Suprapubic skin (tissue), 3 donors: ENCODE measurements at regions not wholly inside any gene's neighbourhood (a gene's known extent, or its start where the extent isn't known, plus 50 kb on each side); places are given as distances from the start of the nearest gene placed in this dataset.
A peak's percentile ranks its signal among the peaks of the same experiment; 100 is the strongest.

Experiments used
- EP300 ChIP-seq: sonication (generic); formaldehyde crosslinking; IDR thresholded peaks from one replicate; pipeline ENCODE4 v1.6.1; 2017; ENCODE audit warnings: antibody characterized with exemption
- TF ChIP-seq, protein P1 (sequence below), 2 donors: fragments of 200-600 bp in 1 of 2; fragments of 450-650 bp in 1 of 2; sonication (generic) in 1 of 2; IDR thresholded peaks; one replicate each; pipeline ENCODE4 v1.5.1; 2016 to 2019; ENCODE audit warnings: antibody characterized with exemption in 2 of 2, mild to moderate bottlenecking in 1 of 2, moderate library complexity in 1 of 2

DNA sequence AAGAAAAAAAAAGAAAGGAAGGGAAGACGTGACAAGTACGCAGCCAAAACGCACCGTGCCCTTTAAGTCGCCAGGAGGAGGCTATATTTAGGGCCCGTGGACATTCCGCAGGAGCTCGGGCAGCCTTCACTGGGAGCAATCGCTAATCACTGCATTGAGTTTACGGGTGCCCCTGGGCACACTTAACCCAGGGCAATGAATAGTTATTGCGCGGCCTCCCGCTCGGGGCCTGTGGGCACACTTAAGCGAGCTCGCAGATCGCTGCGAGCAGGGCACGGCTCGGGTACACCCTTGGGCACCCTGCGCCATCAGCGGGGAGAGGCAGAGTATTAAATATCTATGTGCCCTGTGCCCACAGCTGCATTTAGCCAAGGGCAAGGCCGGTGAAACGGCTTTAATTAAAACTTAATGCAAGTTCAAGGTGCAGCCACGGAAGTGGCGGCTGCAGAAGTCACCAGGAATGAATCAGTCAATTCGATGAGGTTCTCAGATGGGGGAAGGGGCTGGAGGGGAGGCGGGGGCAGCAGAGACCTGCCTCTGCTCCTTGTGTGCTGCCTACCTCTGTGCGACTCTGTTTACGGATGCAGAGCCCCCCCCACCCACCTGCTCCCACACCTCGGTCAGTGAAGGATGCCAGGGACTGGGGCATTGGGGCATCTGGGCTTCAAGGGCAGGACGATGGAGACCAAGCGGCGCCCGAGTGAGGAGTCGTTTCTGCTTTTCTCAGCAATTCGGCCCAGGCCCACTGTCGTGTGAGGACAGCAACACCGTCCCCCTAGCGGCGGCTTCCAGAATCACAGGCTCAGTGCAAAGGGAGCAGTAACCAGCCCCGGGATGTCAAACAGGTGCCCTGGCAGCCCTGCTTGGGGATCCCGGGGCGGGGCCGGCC lies 51.8 kb upstream of the TARDBP start:
- TF ChIP-seq, protein P1, sequence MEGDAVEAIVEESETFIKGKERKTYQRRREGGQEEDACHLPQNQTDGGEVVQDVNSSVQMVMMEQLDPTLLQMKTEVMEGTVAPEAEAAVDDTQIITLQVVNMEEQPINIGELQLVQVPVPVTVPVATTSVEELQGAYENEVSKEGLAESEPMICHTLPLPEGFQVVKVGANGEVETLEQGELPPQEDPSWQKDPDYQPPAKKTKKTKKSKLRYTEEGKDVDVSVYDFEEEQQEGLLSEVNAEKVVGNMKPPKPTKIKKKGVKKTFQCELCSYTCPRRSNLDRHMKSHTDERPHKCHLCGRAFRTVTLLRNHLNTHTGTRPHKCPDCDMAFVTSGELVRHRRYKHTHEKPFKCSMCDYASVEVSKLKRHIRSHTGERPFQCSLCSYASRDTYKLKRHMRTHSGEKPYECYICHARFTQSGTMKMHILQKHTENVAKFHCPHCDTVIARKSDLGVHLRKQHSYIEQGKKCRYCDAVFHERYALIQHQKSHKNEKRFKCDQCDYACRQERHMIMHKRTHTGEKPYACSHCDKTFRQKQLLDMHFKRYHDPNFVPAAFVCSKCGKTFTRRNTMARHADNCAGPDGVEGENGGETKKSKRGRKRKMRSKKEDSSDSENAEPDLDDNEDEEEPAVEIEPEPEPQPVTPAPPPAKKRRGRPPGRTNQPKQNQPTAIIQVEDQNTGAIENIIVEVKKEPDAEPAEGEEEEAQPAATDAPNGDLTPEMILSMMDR (IDR thresholded peaks at IDR 0.05) = peak; percentile 49 to 91
- no peak for TF ChIP-seq EP300
